Central memory CD8-positive, alpha-beta T cell (primary cell): ENCODE measurements at regions not wholly inside any gene's neighbourhood (a gene's known extent, or its start where the extent isn't known, plus 50 kb on each side); places are given as distances from the start of the nearest gene placed in this dataset.

Experiments used
- ATAC-seq: fragments of 150-1000 bp; cut with Tn5 transposase; replicated peaks from 2 replicates; pipeline ENCODE4 v1.10.0; 2022; ENCODE audit warnings: mild to moderate bottlenecking, moderate FRiP score, moderate number of reproducible peaks; ENCODE audit not compliant: poor library complexity, severe bottlenecking; ENCODE audit errors: extremely low read depth
- DNase-seq, 2 donors: peaks; one replicate each; pipeline ENCODE4 v3.0.0; 2021; ENCODE audit warnings: low spot score in 2 of 2
- H3K27ac Mint-ChIP-seq: one replicate; pipeline ENCODE4 v1.8.0; 2022; ENCODE audit warnings: low read depth, mild to moderate bottlenecking, moderate library complexity, mixed read lengths
- H3K27me3 Mint-ChIP-seq: one replicate; pipeline ENCODE4 v1.8.0; 2022; ENCODE audit warnings: mixed read lengths
- H3K36me3 Mint-ChIP-seq: one replicate; pipeline ENCODE4 v1.8.0; 2022; ENCODE audit warnings: mild to moderate bottlenecking, moderate library complexity, mixed read lengths; ENCODE audit not compliant: insufficient read depth
- H3K4me1 Mint-ChIP-seq: one replicate; pipeline ENCODE4 v1.8.0; 2022; ENCODE audit warnings: mixed read lengths
- H3K4me3 Mint-ChIP-seq: one replicate; pipeline ENCODE4 v1.8.0; 2022; ENCODE audit warnings: mild to moderate bottlenecking, moderate library complexity, mixed read lengths
- H3K9me3 Mint-ChIP-seq: one replicate; pipeline ENCODE4 v1.8.0; 2022; ENCODE audit warnings: mixed read lengths

- Mint-ChIP-seq H3K27ac (peak overlapping the region; percentile 17), H3K4me1 (no peaks in the 10 kb centered on the region), H3K9me3 (no peaks in the 10 kb centered on the region), H3K4me3 (no peak overlapping the region), H3K36me3 (no peaks in the 10 kb centered on the region), H3K27me3 (no peaks in the 10 kb centered on the region)
- DNase-seq (no peak), ATAC-seq (no peak)
These were observed 154.7 kb upstream of the STX18 start for GRCh38 chr4:4696530-4696929.

GRCh38 chr4:4695497-4695896 lies 153.6 kb upstream of the STX18 start:
- Mint-ChIP-seq H3K27me3 (no peaks in the 10 kb centered on the region), H3K27ac (no peak overlapping the region), H3K36me3 (no peaks in the 10 kb centered on the region), H3K4me1 (no peaks in the 10 kb centered on the region), H3K4me3 (no peak overlapping the region), H3K9me3 (no peaks in the 10 kb centered on the region)
- ATAC-seq (no peak), DNase-seq (no peak)

- Mint-ChIP-seq H3K4me1 (no peaks in the 10 kb centered on the region), H3K4me3 (no peak overlapping the region), H3K27me3 (no peaks in the 10 kb centered on the region), H3K9me3 (no peaks in the 10 kb centered on the region), H3K27ac (no peak overlapping the region), H3K36me3 (no peaks in the 10 kb centered on the region)
- no peak for DNase-seq
- no peak for ATAC-seq
These were observed 153.0 kb upstream of the STX18 start for GRCh38 chr4:4694827-4695226.

GRCh38 chr4:4694296-4694772 lies 152.5 kb upstream of the STX18 start:
- Mint-ChIP-seq H3K9me3 (no peaks in the 10 kb centered on the region), H3K27me3 (no peaks in the 10 kb centered on the region), H3K4me1 (no peaks in the 10 kb centered on the region), H3K27ac (no peak overlapping the region), H3K36me3 (no peaks in the 10 kb centered on the region), H3K4me3 (no peak overlapping the region)
- DNase-seq (no peak), ATAC-seq (no peak)

GRCh38 chr4:4693755-4694295 lies 152.0 kb upstream of the STX18 start:
- Mint-ChIP-seq H3K36me3 (no peaks in the 10 kb centered on the region), H3K4me1 (no peaks in the 10 kb centered on the region)
- no peak for DNase-seq

GRCh38 chr4:4693258-4693657 lies 151.4 kb upstream of the STX18 start:
- ATAC-seq = no peak
- no peak overlapping the region for H3K27ac Mint-ChIP-seq
- H3K9me3 Mint-ChIP-seq = no peaks in the 10 kb centered on the region

More at GRCh38 chr4:4693755-4694295, 152.0 kb upstream of the STX18 start:
- no peak overlapping the region for H3K27ac Mint-ChIP-seq
- no peak overlapping the region for H3K4me3 Mint-ChIP-seq
- H3K9me3 Mint-ChIP-seq = no peaks in the 10 kb centered on the region
- no peaks in the 10 kb centered on the region for H3K27me3 Mint-ChIP-seq
- no peak for ATAC-seq

GRCh38 chr4:4690854-4691253 lies 149.0 kb upstream of the STX18 start:
- Mint-ChIP-seq H3K27me3 (no peaks in the 10 kb centered on the region), H3K36me3 (peaks cover 1% of the 10 kb centered on the region), H3K4me3 (no peak overlapping the region), H3K27ac (no peak overlapping the region), H3K4me1 (no peaks in the 10 kb centered on the region), H3K9me3 (no peaks in the 10 kb centered on the region)
- DNase-seq = no peak
- no peak for ATAC-seq

More at GRCh38 chr4:4693258-4693657, 151.4 kb upstream of the STX18 start:
- H3K27me3 Mint-ChIP-seq = no peaks in the 10 kb centered on the region
- no peak overlapping the region for H3K4me3 Mint-ChIP-seq
- no peaks in the 10 kb centered on the region for H3K36me3 Mint-ChIP-seq
- DNase-seq = no peak
- no peaks in the 10 kb centered on the region for H3K4me1 Mint-ChIP-seq

GRCh38 chr4:4689694-4690440 lies 148.0 kb upstream of the STX18 start:
- H3K9me3 Mint-ChIP-seq = no peaks in the 10 kb centered on the region
- H3K27ac Mint-ChIP-seq = no peak overlapping the region
- no peaks in the 10 kb centered on the region for H3K27me3 Mint-ChIP-seq
- H3K4me3 Mint-ChIP-seq = no peak overlapping the region
- ATAC-seq (no peak), DNase-seq (no peak)
- peaks cover 1% of the 10 kb centered on the region for H3K36me3 Mint-ChIP-seq
- H3K4me1 Mint-ChIP-seq = no peaks in the 10 kb centered on the region

- Mint-ChIP-seq H3K9me3 (no peaks in the 10 kb centered on the region), H3K4me1 (no peaks in the 10 kb centered on the region), H3K36me3 (peaks cover 1% of the 10 kb centered on the region), H3K27ac (no peak overlapping the region), H3K27me3 (no peaks in the 10 kb centered on the region), H3K4me3 (no peak overlapping the region)
- DNase-seq = no peak
- no peak for ATAC-seq
These were observed 146.3 kb upstream of the STX18 start for GRCh38 chr4:4687935-4688727.

GRCh38 chr4:4687100-4687499 lies 145.3 kb upstream of the STX18 start:
- no peak overlapping the region for H3K4me3 Mint-ChIP-seq
- DNase-seq (no peak), ATAC-seq (no peak)
- peaks cover 2% of the 10 kb centered on the region for H3K36me3 Mint-ChIP-seq
- H3K9me3 Mint-ChIP-seq = no peaks in the 10 kb centered on the region
- H3K27ac Mint-ChIP-seq = no peak overlapping the region
- H3K4me1 Mint-ChIP-seq = no peaks in the 10 kb centered on the region
- H3K27me3 Mint-ChIP-seq = no peaks in the 10 kb centered on the region

GRCh38 chr4:4685810-4686795 lies 144.3 kb upstream of the STX18 start:
- no peaks in the 10 kb centered on the region for H3K4me1 Mint-ChIP-seq
- no peak overlapping the region for H3K4me3 Mint-ChIP-seq
- H3K27me3 Mint-ChIP-seq = no peaks in the 10 kb centered on the region
- H3K9me3 Mint-ChIP-seq = no peaks in the 10 kb centered on the region
- no peak for DNase-seq
- H3K27ac Mint-ChIP-seq = no peak overlapping the region
- H3K36me3 Mint-ChIP-seq = peaks cover 3% of the 10 kb centered on the region
- ATAC-seq = no peak

- peaks cover 5% of the 10 kb centered on the region for H3K36me3 Mint-ChIP-seq
- no peaks in the 10 kb centered on the region for H3K9me3 Mint-ChIP-seq
- H3K27me3 Mint-ChIP-seq = no peaks in the 10 kb centered on the region
- no peak overlapping the region for H3K27ac Mint-ChIP-seq
- H3K4me1 Mint-ChIP-seq = no peaks in the 10 kb centered on the region
- ATAC-seq (no peak), DNase-seq (no peak)
- no peak overlapping the region for H3K4me3 Mint-ChIP-seq
These were observed 139.8 kb upstream of the STX18 start for GRCh38 chr4:4681653-4682052.
